ENCODE measurements at regions not wholly inside any gene's neighbourhood (a gene's known extent, or its start where the extent isn't known, plus 50 kb on each side); places are given as distances from the start of the nearest gene placed in this dataset.

GRCh38 chr13:111913761-111914140 lies 153.2 kb upstream of the SOX1 start:
- no peak for FAIRE-seq
- TF ChIP-seq POLR2A (IDR thresholded peaks at IDR 0.05; ENCODE audit: low read depth, low read length) = no peak
- DNase-seq (ENCODE audit: insufficient read length, low spot score) = no peak

GRCh38 chr13:111914241-111915103 lies 152.5 kb upstream of the SOX1 start:
- no peak for FAIRE-seq
- DNase-seq (ENCODE audit: insufficient read length, low spot score) = no peak
- TF ChIP-seq POLR2A (IDR thresholded peaks at IDR 0.05; ENCODE audit: low read depth, low read length) = no peak

- DNase-seq (ENCODE audit: insufficient read length, low spot score) = no peak
- TF ChIP-seq POLR2A (IDR thresholded peaks at IDR 0.05; ENCODE audit: low read depth, low read length) = no peak
- FAIRE-seq = no peak
These were observed 151.8 kb upstream of the SOX1 start for GRCh38 chr13:111915104-111915551.

- FAIRE-seq = no peak
- TF ChIP-seq POLR2A (IDR thresholded peaks at IDR 0.05; ENCODE audit: low read depth, low read length) = no peak
- no peak for DNase-seq (ENCODE audit: insufficient read length, low spot score)
These were observed 150.7 kb upstream of the SOX1 start for GRCh38 chr13:111916201-111916600.

- TF ChIP-seq POLR2A (IDR thresholded peaks at IDR 0.05; ENCODE audit: low read depth, low read length) = no peak
- DNase-seq (ENCODE audit: insufficient read length, low spot score) = no peak
- no peak for FAIRE-seq
These were observed 149.9 kb upstream of the SOX1 start for GRCh38 chr13:111917086-111917485.

GRCh38 chr13:111917901-111918300 lies 149.0 kb upstream of the SOX1 start:
- no peak for TF ChIP-seq POLR2A (IDR thresholded peaks at IDR 0.05; ENCODE audit: low read depth, low read length)
- FAIRE-seq = no peak

GRCh38 chr13:111919286-111919685 lies 147.7 kb upstream of the SOX1 start:
- DNase-seq (ENCODE audit: insufficient read length, low spot score) = no peak
- no peak for TF ChIP-seq POLR2A (IDR thresholded peaks at IDR 0.05; ENCODE audit: low read depth, low read length)
- no peak for FAIRE-seq

More at GRCh38 chr13:111917901-111918300, 149.0 kb upstream of the SOX1 start:
- DNase-seq (ENCODE audit: insufficient read length, low spot score) = no peak

GRCh38 chr13:111919849-111920248 lies 147.1 kb upstream of the SOX1 start:
- DNase-seq (ENCODE audit: insufficient read length, low spot score) (no peak), FAIRE-seq (no peak)
- TF ChIP-seq POLR2A (IDR thresholded peaks at IDR 0.05; ENCODE audit: low read depth, low read length) = no peak

- DNase-seq (ENCODE audit: insufficient read length, low spot score) (no peak), FAIRE-seq (no peak)
- TF ChIP-seq POLR2A (IDR thresholded peaks at IDR 0.05; ENCODE audit: low read depth, low read length) = no peak
These were observed 146.5 kb upstream of the SOX1 start for GRCh38 chr13:111920306-111920931.

- DNase-seq (ENCODE audit: insufficient read length, low spot score) = no peak
- no peak for FAIRE-seq
- no peak for TF ChIP-seq POLR2A (IDR thresholded peaks at IDR 0.05; ENCODE audit: low read depth, low read length)
These were observed 145.8 kb upstream of the SOX1 start for GRCh38 chr13:111920932-111921705.

- FAIRE-seq (no peak), DNase-seq (ENCODE audit: insufficient read length, low spot score) (no peak)
- TF ChIP-seq POLR2A (IDR thresholded peaks at IDR 0.05; ENCODE audit: low read depth, low read length) = no peak
These were observed 144.9 kb upstream of the SOX1 start for GRCh38 chr13:111922086-111922485.

GRCh38 chr13:111923439-111923838 lies 143.5 kb upstream of the SOX1 start:
- TF ChIP-seq POLR2A (IDR thresholded peaks at IDR 0.05; ENCODE audit: low read depth, low read length) = no peak
- FAIRE-seq (no peak), DNase-seq (ENCODE audit: insufficient read length, low spot score) (no peak)

GRCh38 chr13:111923991-111924677 lies 142.8 kb upstream of the SOX1 start:
- TF ChIP-seq POLR2A (IDR thresholded peaks at IDR 0.05; ENCODE audit: low read depth, low read length) = no peak

GRCh38 chr13:111924678-111925075 lies 142.3 kb upstream of the SOX1 start:
- TF ChIP-seq POLR2A (IDR thresholded peaks at IDR 0.05; ENCODE audit: low read depth, low read length) = no peak
- FAIRE-seq = no peak
- no peak for DNase-seq (ENCODE audit: insufficient read length, low spot score)

More at GRCh38 chr13:111923991-111924677, 142.8 kb upstream of the SOX1 start:
- FAIRE-seq (no peak), DNase-seq (ENCODE audit: insufficient read length, low spot score) (no peak)

Measured in H54 (cell line).